HG03039 (cell line): ENCODE measurements at regions not wholly inside any gene's neighbourhood (a gene's known extent, or its start where the extent isn't known, plus 50 kb on each side); places are given as distances from the start of the nearest gene placed in this dataset.
"Not testable (repeated sequence)": the region's sequence is repeated elsewhere in the genome, so short reads cannot be mapped to it uniquely, and the experiment has no call there.

Experiments
- ATAC-seq: cut with Tn5 transposase; IDR thresholded peaks from one replicate; pipeline ENCODE4 v1.9.1; 2021; ENCODE audit warnings: mild to moderate bottlenecking, moderate library complexity; ENCODE audit not compliant: unreplicated experiment

- no peak for ATAC-seq
Observed at GRCh38 chr14:71752111-71752738, 180.0 kb upstream of the RGS6 start.

DNA sequence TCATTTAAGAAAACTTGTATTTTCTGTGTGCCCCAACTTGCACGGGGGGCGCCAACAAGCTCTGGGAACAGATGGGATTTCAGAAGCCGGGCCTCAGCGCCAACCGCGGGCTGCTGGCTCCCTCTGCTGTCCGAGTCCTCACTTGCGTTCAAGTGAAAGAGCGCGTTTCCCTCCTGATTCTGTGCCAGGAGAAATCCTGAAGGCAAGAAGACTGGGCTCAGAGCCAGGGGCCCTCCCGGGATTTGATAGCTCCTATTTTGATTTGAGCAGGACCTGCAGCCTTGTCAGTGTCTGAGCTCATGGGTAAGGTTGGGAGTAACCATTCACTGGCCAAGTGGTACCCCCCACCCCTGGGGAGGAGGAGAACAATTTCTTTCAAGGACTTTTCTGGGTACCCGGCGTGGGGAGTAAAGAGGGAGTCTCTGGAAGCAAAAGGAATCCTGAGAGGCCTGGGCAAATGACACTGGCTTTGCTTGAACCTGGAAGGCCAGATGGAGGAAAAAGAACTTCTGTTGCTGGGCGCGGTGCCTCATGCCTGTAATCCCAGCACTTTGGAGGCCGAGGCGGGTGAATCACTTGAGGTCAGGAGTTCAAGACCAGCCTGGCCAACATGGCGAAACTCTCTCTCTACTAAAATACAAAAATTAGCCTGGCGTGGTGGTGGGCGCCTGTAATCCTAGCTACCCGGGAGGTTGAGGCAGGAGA, 179.0 kb upstream of the RGS6 start:
- ATAC-seq: no peak

DNA sequence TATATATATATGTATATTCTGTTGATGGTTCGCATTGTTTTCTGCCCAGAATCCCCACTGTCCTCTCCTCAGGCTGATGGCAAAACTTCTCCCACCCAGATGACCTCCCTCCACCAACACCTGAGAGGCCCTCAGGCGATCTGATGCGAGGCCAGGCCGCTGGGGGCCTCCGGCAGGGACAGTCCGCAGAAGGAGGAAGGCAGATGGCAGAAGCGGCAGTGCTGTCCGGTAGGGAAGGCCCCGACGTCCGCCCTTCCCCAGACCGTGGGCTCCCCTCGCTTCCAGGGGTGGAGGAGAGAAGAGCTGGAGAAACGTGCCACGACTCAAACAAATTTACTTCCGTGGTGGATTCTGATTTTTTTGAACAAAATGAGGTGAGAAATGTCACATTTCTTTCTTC, 178.3 kb upstream of the RGS6 start:
- ATAC-seq: no peak

DNA sequence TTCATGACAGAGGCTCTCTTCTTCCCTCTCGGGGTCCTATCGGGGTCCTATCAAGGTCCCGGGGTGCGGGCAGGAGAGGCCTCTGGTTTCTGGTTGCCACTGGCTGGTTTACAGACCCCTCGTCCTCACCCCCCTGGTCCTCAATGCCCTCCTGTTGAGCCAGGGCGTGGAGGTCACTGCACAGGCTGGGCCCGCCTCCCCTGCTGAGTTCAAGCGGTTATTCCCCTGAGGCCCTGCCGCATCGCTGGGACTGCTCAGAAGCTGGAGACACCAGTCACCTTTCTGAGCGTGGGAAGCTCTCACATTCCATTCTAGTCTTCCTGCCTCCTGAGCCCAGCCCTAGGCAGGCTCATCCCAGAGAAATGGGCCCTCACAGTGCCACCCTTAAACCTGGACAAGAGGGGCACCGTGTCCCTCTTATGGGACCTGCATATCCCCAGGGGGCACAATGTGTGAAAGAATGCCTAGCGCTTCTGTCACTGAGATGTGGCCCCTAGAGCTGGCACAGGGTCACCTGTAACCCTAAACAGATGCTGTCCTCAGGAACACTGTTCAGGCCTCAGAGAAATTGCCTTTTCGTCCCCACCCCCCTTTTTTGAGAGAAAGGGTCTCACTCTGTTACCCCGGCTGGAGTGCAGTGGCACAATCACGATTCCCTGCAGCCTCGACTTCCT, 177.7 kb upstream of the RGS6 start:
- ATAC-seq: no peak

GRCh38 chr14:71758229-71758951, 173.8 kb upstream of the RGS6 start:
- no peak for ATAC-seq

GRCh38 chr14:71762575-71762974, 169.7 kb upstream of the RGS6 start:
- ATAC-seq: no peak

- ATAC-seq: no peak
Observed at GRCh38 chr14:71764701-71765382, 167.4 kb upstream of the RGS6 start.

DNA sequence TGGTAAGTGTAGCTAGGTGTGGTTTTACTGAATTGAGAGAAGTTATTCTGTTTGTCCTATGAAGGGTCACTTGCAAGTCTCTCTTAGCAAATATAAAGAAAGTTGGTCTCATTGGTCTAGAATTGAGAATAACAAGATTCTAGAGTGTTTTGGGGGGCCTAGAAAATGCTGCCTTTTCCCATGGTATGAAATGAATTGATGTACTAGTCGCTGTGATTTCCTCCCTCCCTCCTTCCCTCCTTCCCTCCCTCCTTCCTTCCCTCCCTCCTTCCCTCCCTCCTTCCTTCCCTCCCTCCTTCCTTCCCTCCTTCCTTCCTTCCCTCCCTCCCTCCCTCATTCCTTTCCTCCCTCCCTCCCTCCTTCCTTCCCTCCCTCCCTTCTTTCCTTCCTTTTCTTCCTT, 166.7 kb upstream of the RGS6 start:
- no peak for ATAC-seq

GRCh38 chr14:71770431-71770830, 161.8 kb upstream of the RGS6 start:
- no peak for ATAC-seq

DNA sequence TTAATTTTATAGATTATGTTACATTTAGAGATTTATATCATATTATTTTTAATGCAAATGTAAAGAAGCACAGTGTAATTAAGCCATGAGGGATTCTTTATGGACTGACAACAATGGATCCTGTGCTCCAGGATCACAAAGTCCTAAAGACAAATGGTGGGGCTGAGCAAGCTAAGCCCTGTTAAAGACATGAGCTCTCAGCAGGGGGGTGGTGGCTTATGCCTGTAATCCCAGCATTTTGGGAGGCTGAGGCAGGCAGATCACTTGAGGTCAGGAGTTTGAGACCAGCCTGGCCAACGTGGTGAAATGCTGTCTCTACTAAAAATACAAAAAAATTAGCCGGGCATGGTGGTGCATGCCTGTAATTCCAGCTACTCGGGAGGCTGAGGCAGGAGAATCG, 160.8 kb upstream of the RGS6 start:
- not testable (repeated sequence) for ATAC-seq

- not testable (repeated sequence) for ATAC-seq
Observed at GRCh38 chr14:71771996-71772395, 160.2 kb upstream of the RGS6 start.

- no peak for ATAC-seq
Observed at GRCh38 chr14:71773898-71774481, 158.2 kb upstream of the RGS6 start.

DNA sequence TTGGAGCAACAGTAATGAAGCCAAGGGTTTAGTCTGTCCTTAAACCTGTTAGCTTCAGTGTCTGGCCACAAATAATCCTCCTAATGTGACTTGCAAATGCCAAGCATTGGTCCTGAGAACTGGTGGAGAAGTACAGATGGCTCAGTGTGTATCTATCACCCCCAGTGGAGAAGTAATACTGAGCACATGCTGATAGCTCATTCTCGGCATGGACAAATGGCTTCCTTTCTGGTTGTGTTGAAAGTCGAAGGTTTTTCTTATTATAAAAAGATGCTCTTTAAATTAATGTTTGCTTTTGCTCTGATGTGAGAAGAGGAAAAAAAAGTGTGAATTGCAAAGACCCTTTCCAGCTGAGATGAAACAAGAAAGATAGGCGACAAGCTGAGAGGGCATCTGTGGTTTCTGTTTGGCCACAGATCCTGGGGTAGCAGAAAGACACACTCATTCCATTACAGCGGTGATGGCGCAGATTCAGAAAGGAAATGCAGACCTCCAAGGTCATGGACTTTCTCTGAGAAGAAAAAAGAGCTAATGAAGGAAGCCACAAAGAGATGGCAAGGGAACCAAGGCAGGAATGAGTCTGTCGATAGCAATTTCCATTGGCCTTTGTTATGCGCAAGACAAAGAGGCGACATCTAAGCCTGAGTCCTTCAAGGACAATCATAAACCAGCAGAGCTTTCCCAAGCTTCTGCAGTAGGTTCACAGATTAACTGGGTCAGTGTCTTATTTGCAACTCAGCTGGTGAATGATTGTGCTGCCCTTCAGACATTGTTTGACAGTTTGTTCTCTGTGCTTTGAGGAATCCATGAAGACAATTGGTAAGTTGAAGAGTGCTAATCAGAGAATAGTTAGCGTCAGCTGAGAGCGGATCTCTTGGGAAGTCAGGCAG, 155.5 kb upstream of the RGS6 start:
- no peak for ATAC-seq

DNA sequence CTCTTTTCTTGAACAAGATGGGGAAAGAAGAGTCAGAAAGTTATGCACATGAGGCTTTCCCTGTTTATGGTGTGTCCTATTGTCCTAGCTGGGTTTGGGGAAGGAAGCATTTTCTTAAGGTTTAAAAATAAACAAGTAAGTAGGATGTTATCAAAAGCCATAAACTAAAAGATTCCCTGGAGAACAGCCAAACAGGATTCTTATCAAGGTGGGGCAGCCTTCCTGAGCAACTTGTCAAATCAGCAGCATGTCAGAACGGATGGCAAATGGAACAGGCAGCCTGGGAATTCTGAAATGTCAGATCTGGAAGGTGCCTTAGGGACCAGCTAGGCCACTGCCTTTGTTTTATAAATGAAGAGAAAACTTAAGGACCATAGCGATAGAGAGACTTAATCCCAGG, 152.2 kb upstream of the RGS6 start:
- ATAC-seq: no peak

- ATAC-seq: no peak
Observed at GRCh38 chr14:71780822-71781221, 151.4 kb upstream of the RGS6 start.

GRCh38 chr14:71783088-71783487, 149.1 kb upstream of the RGS6 start:
- ATAC-seq: no peak

GRCh38 chr14:71783786-71784185, 148.4 kb upstream of the RGS6 start:
- ATAC-seq: no peak

DNA sequence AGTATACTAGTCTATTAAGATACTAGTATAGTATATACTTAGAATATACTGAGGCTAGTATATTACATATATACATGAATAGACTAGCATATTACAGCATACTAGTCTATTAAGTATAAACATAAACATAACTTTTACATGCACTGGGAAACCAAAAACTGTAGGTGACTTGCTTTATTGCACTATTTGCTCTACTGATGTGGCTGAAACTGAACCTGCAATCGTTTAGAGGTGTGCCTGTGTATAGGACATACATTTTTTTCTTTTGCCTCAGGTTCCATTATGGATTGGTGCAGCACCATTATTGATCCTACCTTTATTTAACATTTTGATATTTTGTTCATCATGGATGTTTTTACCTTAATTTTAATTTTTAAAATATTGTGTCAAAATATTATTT, 143.2 kb upstream of the RGS6 start:
- ATAC-seq: no peak

- ATAC-seq: no peak
Observed at GRCh38 chr14:71799841-71800240, 132.4 kb upstream of the RGS6 start.

DNA sequence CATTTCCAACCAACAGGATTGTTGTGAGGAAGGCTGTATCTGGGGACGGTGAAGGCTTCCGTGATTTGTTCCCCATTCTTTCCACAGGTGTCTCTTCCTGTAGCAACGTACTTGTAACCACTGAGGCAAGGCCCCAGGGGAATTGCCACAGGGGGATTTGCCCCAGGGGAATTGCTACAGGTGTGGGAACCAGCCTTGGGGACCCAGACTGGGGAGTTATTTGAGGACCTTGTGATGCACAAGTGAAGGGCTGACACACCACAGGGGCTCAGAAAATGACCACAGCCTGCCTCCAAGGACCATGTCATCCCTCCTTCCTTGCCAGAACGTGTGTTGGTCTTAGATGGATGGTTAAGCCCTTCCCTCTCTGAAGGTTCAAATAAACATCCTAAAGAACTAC, 131.4 kb upstream of the RGS6 start:
- no peak for ATAC-seq
